GM21423 (cell line): ENCODE measurements at regions not wholly inside any gene's neighbourhood (a gene's known extent, or its start where the extent isn't known, plus 50 kb on each side); places are given as distances from the start of the nearest gene placed in this dataset.

ENCODE experiments used
- ATAC-seq: cut with Tn5 transposase; IDR thresholded peaks from one replicate; pipeline ENCODE4 v1.9.1; 2021; ENCODE audit warnings: mild to moderate bottlenecking, moderate library complexity; ENCODE audit not compliant: unreplicated experiment

- ATAC-seq, result no peak
Observed at GRCh38 chr16:86306011-86306644, 204.2 kb upstream of the FOXF1 start.

DNA sequence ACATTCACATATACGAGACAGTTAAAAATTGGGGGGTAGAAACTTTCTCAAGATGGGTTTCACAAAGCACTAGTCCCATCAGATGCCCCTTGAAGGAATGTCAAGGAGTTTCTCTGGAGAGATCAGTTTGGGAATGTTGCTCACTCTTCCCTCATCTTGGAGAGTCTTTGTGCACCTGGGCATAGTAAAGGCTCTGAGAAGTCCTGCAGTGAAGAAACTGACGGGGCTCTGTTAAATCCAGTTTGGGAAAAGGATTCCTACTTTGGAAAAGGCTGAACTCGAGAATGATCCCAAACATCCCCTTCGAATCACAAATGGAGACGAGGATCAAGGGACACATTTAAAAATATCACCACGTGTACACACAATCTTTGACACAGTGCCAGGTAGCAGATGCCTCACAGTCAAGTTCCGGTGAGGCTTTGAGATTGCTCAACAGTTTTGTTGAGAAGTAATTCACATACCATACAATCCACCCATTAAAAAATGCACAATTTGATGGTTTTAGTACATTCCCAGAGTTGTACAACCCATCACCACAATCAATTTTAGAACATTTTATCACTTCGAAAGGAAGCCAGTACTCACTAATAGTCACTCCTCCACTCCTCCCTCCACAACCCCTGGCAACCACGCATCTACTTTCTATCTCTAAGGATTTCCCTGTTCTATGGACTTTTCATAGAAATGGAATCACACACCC lies 203.4 kb upstream of the FOXF1 start:
- no peak for ATAC-seq

DNA sequence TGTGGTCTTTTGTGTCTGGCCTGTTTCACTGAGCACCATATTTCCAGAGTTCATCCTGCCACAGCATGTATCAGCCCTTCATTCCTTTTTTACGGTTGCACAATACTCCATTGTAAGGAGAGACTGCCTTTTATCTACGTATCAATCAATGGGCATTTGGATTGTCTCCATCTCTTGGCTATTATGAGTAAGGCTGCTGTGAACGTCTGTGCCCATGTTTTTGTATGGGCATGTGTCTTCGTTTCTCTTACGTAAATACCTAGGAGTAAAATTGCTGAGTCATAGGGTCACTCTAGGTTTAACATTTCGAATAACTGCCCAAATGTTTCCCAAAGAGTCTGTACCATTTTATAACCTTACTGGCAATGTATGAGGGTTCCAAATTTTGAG lies 202.8 kb upstream of the FOXF1 start:
- no peak for ATAC-seq

DNA sequence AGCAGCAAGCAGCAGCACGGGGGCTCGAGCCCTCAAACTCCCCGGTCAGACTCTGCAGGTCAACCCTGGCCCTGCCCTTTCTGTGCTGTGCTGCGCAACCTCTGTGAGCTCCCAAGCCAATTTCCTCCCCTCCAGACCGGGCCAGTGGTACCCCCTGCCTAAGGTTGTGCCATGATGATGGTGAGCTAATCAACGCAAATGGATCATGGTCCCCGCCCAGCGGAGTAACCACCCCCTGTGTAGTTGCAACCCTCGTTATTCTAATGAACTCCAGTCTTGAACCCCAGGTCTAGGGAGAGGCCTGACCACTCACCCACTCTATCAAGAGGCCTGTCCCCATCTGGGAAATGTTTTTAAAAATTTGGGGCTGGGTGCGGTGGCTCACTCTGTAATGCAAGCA lies 201.8 kb upstream of the FOXF1 start:
- ATAC-seq, result no peak

DNA sequence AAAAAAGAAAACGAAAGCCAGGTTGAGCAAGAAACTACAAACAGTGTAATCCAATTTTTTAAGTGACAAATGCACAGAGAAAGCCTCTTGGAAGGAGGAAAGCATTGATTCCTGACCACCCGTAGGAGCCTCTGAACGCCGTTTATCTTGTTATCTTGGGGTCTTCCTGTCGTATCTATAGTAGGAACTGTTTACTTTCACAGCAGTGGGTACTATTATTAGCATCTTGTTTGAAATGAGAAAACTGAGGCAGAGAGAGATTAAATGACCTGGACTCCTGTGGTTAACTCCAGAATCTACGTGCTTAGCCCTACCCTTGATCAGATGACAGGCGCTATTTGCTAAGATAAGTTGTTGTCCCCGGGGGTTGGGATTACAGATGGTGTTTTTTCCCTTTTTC lies 196.7 kb upstream of the FOXF1 start:
- ATAC-seq, result no peak

DNA sequence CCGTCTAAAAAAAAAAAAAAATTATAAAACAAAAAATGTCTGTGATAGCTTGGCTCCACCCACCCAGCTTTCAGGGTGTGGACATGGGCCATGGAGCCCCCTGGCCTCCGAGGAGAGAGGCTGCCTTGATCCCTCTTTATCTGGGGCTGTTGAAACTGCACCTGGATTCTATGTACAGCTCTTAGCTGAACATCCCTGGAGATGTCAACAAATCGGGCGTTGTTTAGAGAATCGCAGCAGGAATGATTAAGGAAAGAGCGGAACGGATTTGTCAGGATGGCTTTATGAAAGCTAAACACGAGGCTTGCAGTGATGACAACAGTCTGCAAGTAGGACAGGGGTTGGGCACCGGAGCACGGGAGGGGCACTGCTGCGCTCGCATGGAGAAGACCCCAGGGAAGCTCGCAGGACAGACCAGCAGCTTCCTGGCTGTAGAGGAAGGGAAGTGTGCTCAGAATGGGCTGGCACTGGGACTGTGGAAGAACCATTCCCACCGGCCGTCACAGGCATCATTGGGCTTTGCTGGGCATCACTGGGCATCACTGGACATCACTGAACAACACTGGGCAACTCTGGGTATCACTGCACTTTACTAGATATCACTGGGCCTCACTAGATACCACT lies 195.8 kb upstream of the FOXF1 start:
- no peak for ATAC-seq

GRCh38 chr16:86316967-86317812 lies 193.1 kb upstream of the FOXF1 start:
- ATAC-seq, result no peak

- ATAC-seq, result no peak
Observed at GRCh38 chr16:86317813-86318650, 192.3 kb upstream of the FOXF1 start.

- no peak for ATAC-seq
Observed at GRCh38 chr16:86319585-86320236, 190.6 kb upstream of the FOXF1 start.

DNA sequence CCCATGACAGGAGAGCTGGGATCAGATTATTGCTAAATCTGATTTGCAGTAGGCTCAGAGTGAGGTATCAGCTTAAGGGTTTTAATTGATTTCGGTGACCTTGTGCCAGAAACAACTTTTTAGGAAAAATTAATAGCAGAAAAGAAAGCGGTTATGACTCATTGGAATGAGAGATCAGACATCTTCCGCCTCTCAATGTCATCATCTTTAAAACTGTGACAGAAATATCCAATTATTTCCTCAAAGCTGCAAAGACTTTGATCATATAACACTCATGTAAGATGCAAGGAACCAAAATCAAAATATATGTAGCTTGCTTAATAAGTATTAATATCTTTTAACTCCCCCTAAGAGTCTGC lies 190.1 kb upstream of the FOXF1 start:
- ATAC-seq, result no peak

GRCh38 chr16:86321491-86321890 lies 188.8 kb upstream of the FOXF1 start:
- no peak for ATAC-seq

DNA sequence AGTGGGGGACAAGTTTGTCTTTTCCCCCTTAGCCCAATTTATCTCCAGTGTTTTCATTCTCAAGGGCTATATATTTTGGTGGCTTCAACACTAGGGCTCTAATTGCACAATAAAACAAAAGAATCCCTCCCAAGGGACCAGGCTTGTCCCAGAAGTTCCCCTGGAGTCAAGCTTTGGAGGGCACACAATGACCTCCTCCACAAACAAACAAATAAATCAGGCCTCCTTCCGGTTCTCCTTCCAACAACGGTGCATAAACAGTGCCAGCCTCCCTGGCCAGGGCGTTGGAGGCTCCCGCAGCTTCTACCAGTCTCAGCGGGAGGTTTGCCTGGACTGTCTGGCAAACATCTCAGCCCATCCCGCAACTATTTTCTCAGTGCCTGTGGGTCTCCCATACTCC lies 188.0 kb upstream of the FOXF1 start:
- ATAC-seq, result no peak

- no peak for ATAC-seq
Observed at GRCh38 chr16:86322806-86323205, 187.5 kb upstream of the FOXF1 start.

DNA sequence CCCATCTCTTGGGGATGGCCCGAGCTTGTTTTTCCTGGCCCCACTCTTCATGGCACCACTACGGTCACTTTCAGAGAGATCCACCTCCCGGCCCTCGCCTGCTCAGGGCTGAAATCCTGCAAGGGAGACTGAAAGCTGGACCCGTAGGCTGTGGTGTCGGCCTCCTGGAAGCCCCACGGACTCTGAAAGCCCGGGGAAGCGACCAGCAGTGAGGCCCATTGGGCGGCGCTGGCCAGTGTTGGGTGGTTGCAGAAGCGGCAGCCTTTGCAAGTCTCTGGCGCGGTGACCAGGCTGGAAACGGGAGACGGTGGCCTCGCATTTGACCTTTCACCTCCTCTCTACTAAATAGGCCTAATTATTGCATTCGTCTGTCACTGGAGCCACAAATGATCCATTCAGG lies 186.0 kb upstream of the FOXF1 start:
- ATAC-seq, result no peak

DNA sequence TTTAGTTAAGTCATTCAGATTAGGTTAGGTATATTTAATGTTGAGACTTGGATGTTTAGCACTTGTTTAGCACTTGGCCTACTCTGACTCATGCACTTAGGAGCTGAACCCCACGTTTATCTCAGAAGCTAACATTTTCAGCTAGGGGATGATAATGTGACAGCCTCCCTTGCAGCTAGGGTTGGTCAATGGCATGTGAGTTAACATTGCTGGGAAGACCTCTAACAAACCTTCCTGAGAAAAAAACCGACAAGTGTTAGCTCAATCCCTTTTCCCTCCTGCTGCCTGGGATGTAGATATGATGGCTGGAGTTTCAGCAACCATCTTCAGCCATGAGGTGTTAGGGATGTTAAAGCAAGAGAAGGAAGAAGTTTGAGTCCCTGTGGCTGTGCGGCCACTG lies 185.0 kb upstream of the FOXF1 start:
- no peak for ATAC-seq

- ATAC-seq, result no peak
Observed at GRCh38 chr16:86325895-86326294, 184.4 kb upstream of the FOXF1 start.

- ATAC-seq, result no peak
Observed at GRCh38 chr16:86327321-86327720, 183.0 kb upstream of the FOXF1 start.

- no peak for ATAC-seq
Observed at GRCh38 chr16:86330906-86331305, 179.4 kb upstream of the FOXF1 start.

DNA sequence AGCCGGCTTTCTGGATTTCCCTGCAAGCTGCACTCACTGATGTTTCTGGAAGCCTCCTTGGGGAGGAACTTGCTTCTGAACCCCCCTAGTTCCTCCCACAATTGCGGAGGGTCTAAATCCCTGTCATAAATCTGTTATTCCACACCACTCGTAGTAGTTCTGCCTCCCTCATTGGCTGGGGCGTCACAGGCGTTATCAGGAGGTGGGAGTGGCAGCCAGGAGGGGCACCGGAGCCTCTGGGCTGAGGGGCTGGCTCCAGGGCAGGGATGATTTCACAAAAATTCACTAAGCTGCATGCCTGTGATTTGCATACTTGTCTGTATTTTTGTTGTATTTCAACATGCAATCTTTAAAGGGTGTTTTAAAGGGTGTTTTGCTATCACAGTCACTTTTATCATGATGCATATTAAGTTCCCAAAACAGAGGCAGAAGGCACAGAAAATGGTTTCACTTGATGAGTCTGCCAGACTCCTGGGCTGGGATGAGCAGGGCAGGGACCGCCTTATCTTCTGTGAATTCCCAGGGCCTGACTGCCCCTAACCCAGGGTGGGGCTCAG lies 176.2 kb upstream of the FOXF1 start:
- no peak for ATAC-seq
